NCI-H1092 (cell line): ENCODE measurements at regions not wholly inside any gene's neighbourhood (a gene's known extent, or its start where the extent isn't known, plus 50 kb on each side); places are given as distances from the start of the nearest gene placed in this dataset.
"Not testable (repeated sequence)": the region's sequence is repeated elsewhere in the genome, so short reads cannot be mapped to it uniquely, and the experiment has no call there.

ENCODE experiments used
- DNase-seq: peaks from one replicate; lab custom pipeline; 2025; lab: John Stamatoyannopoulos, UW

GRCh38 chrX:55326985-55327384, 62.3 kb upstream of the PAGE3 start:
- DNase-seq: no peak

GRCh38 chrX:55335296-55335695, 70.6 kb upstream of the PAGE3 start:
- DNase-seq: no peak

DNA sequence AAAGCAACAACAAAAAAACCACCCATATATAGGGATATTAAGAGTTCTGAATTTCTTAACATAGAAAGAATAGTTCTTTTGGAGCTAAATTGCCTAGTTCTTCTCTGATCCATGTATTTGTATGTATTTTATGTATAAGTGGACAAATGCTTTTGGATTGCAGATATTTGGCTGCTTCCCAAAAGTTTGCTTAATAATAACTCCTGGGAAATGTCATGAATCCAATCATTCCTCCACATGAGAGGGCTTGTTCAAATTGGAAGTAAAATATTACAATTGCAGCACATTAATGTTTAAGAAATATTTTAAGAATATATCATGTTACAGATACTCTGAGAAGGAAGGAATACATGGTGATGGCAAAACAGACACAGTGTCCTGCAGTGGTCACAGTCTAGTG, 71.5 kb upstream of the PAGE3 start:
- no peak for DNase-seq

- no peak for DNase-seq
These were observed 76.2 kb upstream of the PAGE3 start for GRCh38 chrX:55340896-55341433.

- DNase-seq: peak; percentile 21
These were observed 78.1 kb upstream of the PAGE3 start for GRCh38 chrX:55342533-55343501.

GRCh38 chrX:55356609-55357008, 91.9 kb upstream of the PAGE3 start:
- no peak for DNase-seq

DNA sequence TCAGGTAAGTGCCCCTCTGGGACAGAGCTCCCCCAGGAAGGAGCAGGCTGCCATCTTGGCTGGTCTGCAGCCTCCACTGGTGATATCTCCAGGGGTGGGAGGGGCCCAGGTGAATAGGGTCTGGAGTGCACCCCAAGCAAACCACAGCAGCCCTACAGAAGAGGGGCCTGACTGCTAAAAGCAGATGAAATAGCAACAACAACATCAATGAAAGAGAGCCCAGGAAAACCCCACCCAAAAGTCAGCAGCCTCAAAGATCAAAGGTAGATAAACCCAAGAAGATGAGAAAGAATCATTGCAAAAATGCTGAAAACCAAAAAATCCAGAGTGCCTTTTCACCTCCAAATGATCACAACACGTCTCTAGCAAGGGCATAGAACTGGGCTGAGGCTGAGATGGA, 92.5 kb upstream of the PAGE3 start:
- DNase-seq: no peak

GRCh38 chrX:55379396-55379795, 72.5 kb upstream of the MAGEH1 start:
- DNase-seq: no peak

DNA sequence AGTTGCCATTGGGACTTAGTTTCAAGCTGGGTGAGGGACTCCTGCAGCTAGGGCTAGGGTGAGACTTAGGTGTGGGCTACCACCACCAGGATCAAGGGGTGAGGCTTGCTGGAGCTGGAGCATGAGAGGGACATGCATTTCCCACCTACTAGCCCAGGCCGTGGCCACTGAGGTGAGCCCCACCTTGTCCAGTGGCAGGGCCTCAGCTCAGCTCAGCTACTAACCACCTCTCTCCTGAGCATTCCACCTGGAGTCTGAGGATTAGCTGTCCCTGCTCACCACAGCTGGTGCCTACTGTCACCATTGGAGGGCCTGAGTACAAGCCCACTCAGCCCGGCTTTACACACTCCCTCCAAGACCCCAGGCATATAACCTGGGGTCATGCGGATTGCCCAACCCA, 62.6 kb upstream of the MAGEH1 start:
- no peak for DNase-seq

DNA sequence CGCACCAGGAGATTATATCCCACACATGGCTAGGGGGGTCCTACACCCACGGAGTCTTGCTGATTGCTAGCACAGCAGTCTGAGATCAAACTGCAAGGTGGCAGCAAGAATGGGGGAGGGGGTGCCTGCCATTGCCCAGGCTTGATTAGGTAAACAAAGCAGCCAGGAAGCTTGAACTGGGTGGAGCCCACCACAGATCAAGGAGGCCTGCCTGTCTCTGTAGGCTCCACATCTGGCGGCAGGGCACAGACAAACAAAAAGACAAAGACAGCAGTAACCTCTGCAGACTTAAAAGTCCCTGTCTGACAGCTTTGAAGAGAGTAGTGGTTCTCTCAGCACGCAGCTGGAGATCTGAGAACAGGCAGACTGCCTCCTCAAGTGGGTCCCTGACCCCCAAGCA, 55.1 kb upstream of the MAGEH1 start:
- not testable (repeated sequence) for DNase-seq
